ENCODE measurements at regions not wholly inside any gene's neighbourhood (a gene's known extent, or its start where the extent isn't known, plus 50 kb on each side); places are given as distances from the start of the nearest gene placed in this dataset.

DNA sequence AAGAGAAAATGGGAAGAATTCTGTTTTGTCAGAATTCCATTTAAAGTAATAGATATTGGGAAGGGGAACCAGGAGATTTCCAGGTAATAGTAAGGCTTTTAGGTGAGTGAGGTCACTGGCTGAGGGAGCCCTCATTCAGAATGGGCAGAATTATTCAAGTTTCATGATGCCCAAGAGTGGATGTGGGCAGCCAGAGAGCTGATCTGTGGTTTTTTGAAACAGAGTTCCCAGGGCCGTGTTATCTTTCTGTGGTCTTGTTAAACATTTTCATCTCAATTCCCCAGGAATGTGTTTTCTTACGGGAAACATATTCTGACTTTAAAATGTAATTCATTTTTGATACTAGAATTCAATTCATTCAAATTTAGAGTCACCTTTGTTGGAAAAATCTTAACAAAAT is 182.0 kb upstream of the AADAT start:
- no peak for TF ChIP-seq POLR2A (IDR thresholded peaks at IDR 0.05)
- TF ChIP-seq, protein P1, sequence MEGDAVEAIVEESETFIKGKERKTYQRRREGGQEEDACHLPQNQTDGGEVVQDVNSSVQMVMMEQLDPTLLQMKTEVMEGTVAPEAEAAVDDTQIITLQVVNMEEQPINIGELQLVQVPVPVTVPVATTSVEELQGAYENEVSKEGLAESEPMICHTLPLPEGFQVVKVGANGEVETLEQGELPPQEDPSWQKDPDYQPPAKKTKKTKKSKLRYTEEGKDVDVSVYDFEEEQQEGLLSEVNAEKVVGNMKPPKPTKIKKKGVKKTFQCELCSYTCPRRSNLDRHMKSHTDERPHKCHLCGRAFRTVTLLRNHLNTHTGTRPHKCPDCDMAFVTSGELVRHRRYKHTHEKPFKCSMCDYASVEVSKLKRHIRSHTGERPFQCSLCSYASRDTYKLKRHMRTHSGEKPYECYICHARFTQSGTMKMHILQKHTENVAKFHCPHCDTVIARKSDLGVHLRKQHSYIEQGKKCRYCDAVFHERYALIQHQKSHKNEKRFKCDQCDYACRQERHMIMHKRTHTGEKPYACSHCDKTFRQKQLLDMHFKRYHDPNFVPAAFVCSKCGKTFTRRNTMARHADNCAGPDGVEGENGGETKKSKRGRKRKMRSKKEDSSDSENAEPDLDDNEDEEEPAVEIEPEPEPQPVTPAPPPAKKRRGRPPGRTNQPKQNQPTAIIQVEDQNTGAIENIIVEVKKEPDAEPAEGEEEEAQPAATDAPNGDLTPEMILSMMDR (IDR thresholded peaks at IDR 0.05 in 4 of 5, conservative IDR thresholded peaks at IDR 0.05 in 1 of 5), result no peak

Measured in gastrocnemius medialis (tissue), 4 donors.